CD4-positive, alpha-beta T cell (primary cell): ENCODE measurements at regions not wholly inside any gene's neighbourhood (a gene's known extent, or its start where the extent isn't known, plus 50 kb on each side); places are given as distances from the start of the nearest gene placed in this dataset.

ENCODE experiments used
- ATAC-seq: fragments of 200-7000 bp; cut with Tn5 transposase; one replicate; pipeline ENCODE4 v1.10.0; 2022; ENCODE audit warnings: mild to moderate bottlenecking; ENCODE audit not compliant: poor library complexity
- CTCF ChIA-PET: fragments of 350-600 bp; sonication (Branson Sonifier 250); formaldehyde crosslinking; loops from one replicate; lab custom pipeline; 2021; ENCODE audit warnings: antibody characterized with exemption, inconsistent platforms; lab: Charles Lee
- POLR2A ChIA-PET: fragments of 350-600 bp; sonication (Branson Sonifier 250); formaldehyde crosslinking; loops from one replicate; lab custom pipeline; 2021; ENCODE audit warnings: antibody characterized with exemption, inconsistent platforms; lab: Charles Lee
- DNase-seq, 14 experiments: peaks; one replicate each; pipeline ENCODE4 v3.0.0-alpha.2; 2013 to 2020; ENCODE audit warnings: mixed read lengths in 2 of 14
- H3K27ac ChIP-seq, 2 donors: one replicate each; pipeline versions ENCODE4 v1.5.1 to v1.7.0; 2013; ENCODE audit warnings: low read length in 2 of 2, low read depth in 1 of 2, mild to moderate bottlenecking in 1 of 2
- H3K27me3 ChIP-seq, 2 experiments: 1 replicate in 1 of 2; 2 replicates in 1 of 2; pipeline versions ENCODE4 v1.6.1 to v1.7.0; 2013; ENCODE audit warnings: low read length in 2 of 2, control low read depth in 1 of 2, mild to moderate bottlenecking in 1 of 2, moderate library complexity in 1 of 2; ENCODE audit not compliant: insufficient read depth in 2 of 2, control insufficient read depth in 1 of 2
- H3K36me3 ChIP-seq: one replicate; pipeline ENCODE4 v1.6.1; 2013; ENCODE audit warnings: low read length, control low read depth; ENCODE audit not compliant: insufficient read depth
- H3K4me1 ChIP-seq: one replicate; pipeline ENCODE4 v1.6.1; 2013; ENCODE audit warnings: low read length, control low read depth; ENCODE audit not compliant: insufficient read depth
- H3K4me3 ChIP-seq: one replicate; pipeline ENCODE4 v1.5.1; 2013; ENCODE audit warnings: mild to moderate bottlenecking, low read length, moderate library complexity
- H3K9me3 ChIP-seq, 2 experiments: 1 replicate in 1 of 2; 2 replicates in 1 of 2; pipeline versions ENCODE4 v1.6.1 to v1.7.0; 2013; ENCODE audit warnings: low read length in 2 of 2, mild to moderate bottlenecking in 2 of 2, control low read depth in 1 of 2, moderate library complexity in 1 of 2; ENCODE audit not compliant: control insufficient read depth in 1 of 2, insufficient read depth in 1 of 2
- H3K27ac Mint-ChIP-seq: one replicate; pipeline ENCODE4 v1.8.0; 2020; ENCODE audit warnings: mixed read lengths
- H3K27me3 Mint-ChIP-seq: one replicate; pipeline ENCODE4 v1.8.0; 2021; ENCODE audit warnings: mixed read lengths
- H3K36me3 Mint-ChIP-seq: one replicate; pipeline ENCODE4 v1.8.0; 2021; ENCODE audit warnings: low read depth, mixed read lengths
- H3K4me1 Mint-ChIP-seq: one replicate; pipeline ENCODE4 v1.8.0; 2021; ENCODE audit warnings: low read depth, mixed read lengths
- H3K4me3 Mint-ChIP-seq: one replicate; pipeline ENCODE4 v1.8.0; 2020; ENCODE audit warnings: mild to moderate bottlenecking, mixed read lengths
- H3K9me3 Mint-ChIP-seq: one replicate; pipeline ENCODE4 v1.8.0; 2020; ENCODE audit warnings: mixed read lengths
- CTCF ChIP-seq: fragments of 200-600 bp; IDR thresholded peaks from one replicate; pipeline ENCODE4 v1.8.0; 2022; ENCODE audit warnings: antibody characterized with exemption, mild to moderate bottlenecking
- intact Hi-C, 2 experiments: fragments of 100-400 bp; cut with DNase I in 1 of 2; cut with micrococcal nuclease in 1 of 2; formaldehyde crosslinking; loops; one replicate each; pipeline versions ENCODE4 v1.15.1 to v1.9.0; 2023 to 2025; cut with DNase I, micrococcal nuclease

DNA sequence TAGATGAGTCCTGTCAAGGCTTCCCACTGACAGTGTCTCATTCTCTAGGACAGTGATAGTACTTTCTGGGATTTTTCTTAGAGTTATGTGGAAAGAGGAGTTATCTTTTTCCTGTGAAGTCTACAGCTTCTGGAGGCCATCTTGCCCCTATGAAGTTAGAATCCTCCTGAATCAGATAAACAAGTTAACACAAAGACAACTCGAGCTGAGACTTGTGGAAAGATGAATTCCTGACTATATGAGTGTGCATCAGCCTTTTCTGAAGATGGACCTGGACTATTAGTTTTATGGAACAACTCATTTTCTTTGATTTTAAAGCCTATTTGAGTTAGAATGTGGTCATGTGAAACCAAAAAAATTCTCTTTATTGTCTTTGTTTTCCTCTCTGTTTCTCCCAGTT is 290.9 kb downstream of the LRRIQ3 start:
- Mint-ChIP-seq H3K4me1 (no peaks in the 10 kb centered on the region), H3K4me3 (no peak overlapping the region), H3K36me3 (no peaks in the 10 kb centered on the region), H3K27ac (no peak overlapping the region), H3K27me3 (no peaks in the 10 kb centered on the region), H3K9me3 (peaks cover 3% of the 10 kb centered on the region)
- ChIA-PET CTCF (no interaction called here), POLR2A (no interaction called here)
- TF ChIP-seq CTCF, result no peak
- intact Hi-C loops, result no loop called here
- no peak overlapping the region for H3K4me3 ChIP-seq
- no peaks in the 10 kb centered on the region for H3K36me3 ChIP-seq
- no peaks in the 10 kb centered on the region for H3K27me3 ChIP-seq
- H3K27ac ChIP-seq, result no peak overlapping the region
- no peak for ATAC-seq
- H3K9me3 ChIP-seq, result no peaks in the 10 kb centered on the region
- H3K4me1 ChIP-seq, result no peaks in the 10 kb centered on the region
- DNase-seq, result no peak

- Mint-ChIP-seq H3K27ac (no peak overlapping the region), H3K4me1 (no peaks in the 10 kb centered on the region), H3K4me3 (no peak overlapping the region), H3K27me3 (no peaks in the 10 kb centered on the region), H3K36me3 (no peaks in the 10 kb centered on the region), H3K9me3 (peaks cover 3% of the 10 kb centered on the region)
- H3K9me3 ChIP-seq, result no peaks in the 10 kb centered on the region
- H3K27ac ChIP-seq, result no peak overlapping the region
- no peak for TF ChIP-seq CTCF
- intact Hi-C loops, result no loop called here
- CTCF ChIA-PET, result no interaction called here
- H3K36me3 ChIP-seq, result no peaks in the 10 kb centered on the region
- no peaks in the 10 kb centered on the region for H3K4me1 ChIP-seq
- POLR2A ChIA-PET, result no interaction called here
- H3K4me3 ChIP-seq, result no peak overlapping the region
- no peaks in the 10 kb centered on the region for H3K27me3 ChIP-seq
- no peak for DNase-seq
- no peak for ATAC-seq
These were observed 294.9 kb downstream of the LRRIQ3 start for GRCh38 chr1:73903092-73903491.

GRCh38 chr1:73901738-73902137 is 296.2 kb downstream of the LRRIQ3 start:
- no peak overlapping the region for H3K4me3 Mint-ChIP-seq
- no peak for ATAC-seq
- no peak overlapping the region for H3K27ac Mint-ChIP-seq
- ChIA-PET POLR2A (no interaction called here), CTCF (no interaction called here)
- H3K27me3 Mint-ChIP-seq, result no peaks in the 10 kb centered on the region
- Histone ChIP-seq H3K4me3 (no peak overlapping the region), H3K36me3 (no peaks in the 10 kb centered on the region), H3K9me3 (no peaks in the 10 kb centered on the region), H3K27ac (no peak overlapping the region), H3K27me3 (no peaks in the 10 kb centered on the region), H3K4me1 (no peaks in the 10 kb centered on the region)
- no peak for TF ChIP-seq CTCF
- peaks cover 3% of the 10 kb centered on the region for H3K9me3 Mint-ChIP-seq
- H3K4me1 Mint-ChIP-seq, result no peaks in the 10 kb centered on the region
- intact Hi-C loops, result no loop called here
- H3K36me3 Mint-ChIP-seq, result no peaks in the 10 kb centered on the region
- no peak for DNase-seq
